Suprapubic skin (tissue), 3 donors: ENCODE measurements at regions not wholly inside any gene's neighbourhood (a gene's known extent, or its start where the extent isn't known, plus 50 kb on each side); places are given as distances from the start of the nearest gene placed in this dataset.
"Not testable (repeated sequence)": the region's sequence is repeated elsewhere in the genome, so short reads cannot be mapped to it uniquely, and the experiment has no call there.

Experiments
- EP300 ChIP-seq: sonication (generic); formaldehyde crosslinking; IDR thresholded peaks from one replicate; pipeline ENCODE4 v1.6.1; 2017; ENCODE audit warnings: antibody characterized with exemption
- TF ChIP-seq, protein P1 (sequence below), 2 donors: fragments of 200-600 bp in 1 of 2; fragments of 450-650 bp in 1 of 2; sonication (generic) in 1 of 2; IDR thresholded peaks; one replicate each; pipeline ENCODE4 v1.5.1; 2016 to 2019; ENCODE audit warnings: antibody characterized with exemption in 2 of 2, mild to moderate bottlenecking in 1 of 2, moderate library complexity in 1 of 2

DNA sequence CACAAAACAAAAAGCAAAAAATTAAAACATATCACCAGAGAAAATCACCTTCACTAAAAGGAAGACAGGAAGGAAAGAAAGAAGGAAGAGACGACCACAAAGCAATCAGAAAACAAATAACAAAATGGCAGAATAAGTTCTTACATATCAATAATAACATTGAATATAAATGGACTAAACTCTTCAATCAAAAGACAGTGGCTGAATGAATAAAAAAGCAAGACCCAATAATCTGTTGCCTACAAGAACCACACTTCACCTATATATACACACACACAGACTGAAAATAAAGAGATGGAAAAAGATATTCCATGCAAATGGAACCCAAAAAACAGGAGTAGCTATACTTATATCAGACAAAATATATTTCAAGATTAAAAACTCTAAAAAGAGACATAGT, 124.5 kb downstream of the ACTL7B start:
- TF ChIP-seq, protein P1, sequence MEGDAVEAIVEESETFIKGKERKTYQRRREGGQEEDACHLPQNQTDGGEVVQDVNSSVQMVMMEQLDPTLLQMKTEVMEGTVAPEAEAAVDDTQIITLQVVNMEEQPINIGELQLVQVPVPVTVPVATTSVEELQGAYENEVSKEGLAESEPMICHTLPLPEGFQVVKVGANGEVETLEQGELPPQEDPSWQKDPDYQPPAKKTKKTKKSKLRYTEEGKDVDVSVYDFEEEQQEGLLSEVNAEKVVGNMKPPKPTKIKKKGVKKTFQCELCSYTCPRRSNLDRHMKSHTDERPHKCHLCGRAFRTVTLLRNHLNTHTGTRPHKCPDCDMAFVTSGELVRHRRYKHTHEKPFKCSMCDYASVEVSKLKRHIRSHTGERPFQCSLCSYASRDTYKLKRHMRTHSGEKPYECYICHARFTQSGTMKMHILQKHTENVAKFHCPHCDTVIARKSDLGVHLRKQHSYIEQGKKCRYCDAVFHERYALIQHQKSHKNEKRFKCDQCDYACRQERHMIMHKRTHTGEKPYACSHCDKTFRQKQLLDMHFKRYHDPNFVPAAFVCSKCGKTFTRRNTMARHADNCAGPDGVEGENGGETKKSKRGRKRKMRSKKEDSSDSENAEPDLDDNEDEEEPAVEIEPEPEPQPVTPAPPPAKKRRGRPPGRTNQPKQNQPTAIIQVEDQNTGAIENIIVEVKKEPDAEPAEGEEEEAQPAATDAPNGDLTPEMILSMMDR (IDR thresholded peaks at IDR 0.05) = not testable (repeated sequence)
- TF ChIP-seq EP300 = not testable (repeated sequence)
